HG03571 (cell line): ENCODE measurements at regions not wholly inside any gene's neighbourhood (a gene's known extent, or its start where the extent isn't known, plus 50 kb on each side); places are given as distances from the start of the nearest gene placed in this dataset.
"Not testable (repeated sequence)": the region's sequence is repeated elsewhere in the genome, so short reads cannot be mapped to it uniquely, and the experiment has no call there.

Experiments used
- ATAC-seq: cut with Tn5 transposase; IDR thresholded peaks from one replicate; pipeline ENCODE4 v1.9.1; 2021; ENCODE audit not compliant: unreplicated experiment

DNA sequence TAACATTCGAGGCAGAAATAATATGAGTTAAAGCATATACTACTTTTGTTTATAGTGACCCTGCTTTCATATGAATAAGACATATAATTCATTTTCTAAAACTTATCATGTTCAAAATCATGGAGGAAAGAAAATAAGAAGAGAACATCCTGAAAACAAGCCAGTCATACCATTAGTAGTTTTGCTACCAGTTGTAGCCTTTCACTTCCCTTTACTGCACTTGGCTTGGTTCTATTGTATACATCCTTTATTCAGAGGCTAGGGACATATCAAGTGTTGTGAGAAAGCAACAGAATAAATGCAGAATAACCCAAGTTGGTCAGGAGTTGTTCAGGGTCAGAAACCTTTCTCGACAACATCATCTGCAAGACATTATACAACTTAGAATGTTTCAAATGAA lies 598.7 kb downstream of the SOX5 start:
- no peak for ATAC-seq

DNA sequence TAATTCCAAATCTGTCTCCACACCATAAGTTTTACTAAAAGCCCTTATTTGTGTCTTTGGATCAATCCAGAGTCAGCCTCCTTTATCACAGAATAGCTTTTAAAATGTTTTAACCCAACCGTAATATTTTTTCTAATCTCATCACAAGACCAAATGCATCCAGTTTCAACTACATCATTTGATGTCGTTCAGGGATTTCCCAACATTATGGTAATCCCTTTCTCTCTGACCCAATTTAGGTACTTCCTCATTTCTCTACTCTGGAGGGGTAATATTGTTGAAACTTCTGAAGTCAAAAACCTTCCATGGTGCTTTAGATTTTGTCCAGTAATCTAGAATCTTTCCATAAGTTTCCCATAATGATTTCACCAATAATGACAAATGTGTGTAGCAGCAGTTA lies 596.8 kb downstream of the SOX5 start:
- ATAC-seq: no peak

DNA sequence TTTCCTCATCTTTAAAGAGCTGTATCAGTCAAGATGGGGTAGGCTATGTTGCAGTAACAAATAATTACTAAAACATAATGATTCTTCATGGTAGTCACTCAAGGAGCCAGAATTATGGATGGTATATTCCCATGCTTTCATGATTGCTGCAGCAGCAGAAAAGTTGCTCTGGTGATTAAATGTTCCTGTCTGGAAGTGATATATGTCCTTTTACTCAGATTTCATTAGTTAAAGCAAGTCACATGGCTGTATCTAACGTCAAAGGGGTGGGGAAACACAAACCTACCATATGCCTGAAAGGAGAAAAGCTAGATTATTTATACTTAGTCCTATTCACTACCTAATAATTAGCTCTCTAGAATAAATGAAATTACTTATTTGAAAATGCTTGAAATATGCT lies 594.7 kb downstream of the SOX5 start:
- ATAC-seq: no peak

DNA sequence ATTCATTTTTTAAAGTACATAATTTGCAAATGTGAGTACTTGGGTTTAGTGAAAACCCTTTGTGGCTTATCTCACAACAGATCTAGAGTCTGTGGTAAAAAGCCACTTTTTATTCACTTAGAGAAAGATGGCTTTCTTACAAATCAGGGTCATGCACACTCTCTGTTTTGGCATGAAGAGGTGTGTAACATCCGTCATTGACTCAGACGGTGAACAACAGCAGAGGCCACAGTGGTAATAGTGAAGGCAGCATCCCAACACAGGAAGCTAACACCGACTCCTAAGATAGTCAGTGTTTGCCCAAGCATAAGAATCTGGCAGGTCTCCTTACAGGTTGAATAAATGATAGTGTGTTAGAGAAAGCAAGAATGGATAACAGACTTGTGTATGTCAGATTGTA lies 593.0 kb downstream of the SOX5 start:
- no peak for ATAC-seq

DNA sequence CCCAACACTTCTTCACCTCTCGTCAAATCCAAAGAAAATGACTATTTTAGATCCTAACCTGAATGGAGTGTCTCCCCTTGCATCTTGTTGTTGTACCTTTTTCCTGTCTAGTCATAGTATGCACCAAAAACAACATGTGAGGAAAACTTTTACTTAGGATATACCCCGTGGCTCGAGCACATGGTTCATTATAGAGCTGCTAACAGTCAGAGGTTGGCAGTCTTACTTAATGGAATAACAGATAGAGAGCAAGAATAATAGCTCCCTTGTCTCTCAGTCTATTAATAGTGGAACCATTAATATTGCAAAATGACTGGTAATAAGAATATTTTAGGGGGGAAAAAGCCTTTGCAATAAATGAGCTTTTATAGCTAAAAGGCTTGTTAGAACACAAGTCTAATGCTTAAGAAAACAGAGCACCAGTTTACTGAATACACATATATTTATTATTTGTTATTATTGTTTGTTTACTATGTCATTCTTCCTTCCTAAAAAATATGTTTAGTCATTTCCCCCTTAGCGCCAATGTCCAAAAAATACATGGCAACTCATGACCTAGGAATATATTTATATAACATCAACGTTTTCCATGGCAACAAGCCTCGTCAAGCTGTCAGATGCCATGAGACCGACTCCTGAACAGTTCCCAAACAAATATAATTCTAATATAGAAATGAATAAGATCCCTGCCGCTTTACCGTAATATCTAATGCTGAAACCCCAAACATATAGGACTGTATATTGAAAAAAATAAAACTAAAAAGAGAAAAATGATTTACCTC lies 592.4 kb downstream of the SOX5 start:
- no peak for ATAC-seq

DNA sequence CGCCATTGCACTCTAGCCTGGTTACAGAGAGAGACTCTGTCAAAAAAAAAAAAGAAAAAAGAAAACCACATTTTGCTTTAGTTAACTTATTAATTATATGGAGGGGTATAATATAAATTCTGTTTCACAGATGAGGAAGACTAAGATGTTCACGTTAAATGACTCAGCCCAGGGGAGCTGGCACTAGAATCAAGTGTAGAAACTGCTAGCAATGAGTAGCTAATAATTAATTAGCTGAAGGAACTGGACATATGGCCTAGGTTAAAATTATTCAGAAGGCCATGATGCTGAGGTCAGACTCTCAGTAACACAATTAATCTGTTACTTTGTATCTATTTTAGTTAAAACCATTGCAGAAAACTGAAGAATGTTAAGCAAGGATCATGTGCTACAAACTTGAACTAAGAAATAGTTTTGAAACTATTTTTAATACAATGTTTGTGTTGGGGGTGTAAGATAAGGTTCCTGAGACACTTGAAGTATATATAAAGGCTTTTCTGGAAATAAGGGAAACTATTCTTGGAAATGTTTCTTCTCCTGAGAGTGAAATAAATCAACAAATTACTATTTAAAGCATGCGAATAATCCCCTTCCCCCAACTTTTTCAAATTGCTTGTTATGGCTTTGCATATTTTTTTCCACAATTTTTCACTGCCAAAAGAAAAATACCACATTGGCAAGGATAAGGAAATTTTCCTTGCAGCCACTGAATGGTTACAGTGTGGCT lies 589.3 kb downstream of the SOX5 start:
- no peak for ATAC-seq

DNA sequence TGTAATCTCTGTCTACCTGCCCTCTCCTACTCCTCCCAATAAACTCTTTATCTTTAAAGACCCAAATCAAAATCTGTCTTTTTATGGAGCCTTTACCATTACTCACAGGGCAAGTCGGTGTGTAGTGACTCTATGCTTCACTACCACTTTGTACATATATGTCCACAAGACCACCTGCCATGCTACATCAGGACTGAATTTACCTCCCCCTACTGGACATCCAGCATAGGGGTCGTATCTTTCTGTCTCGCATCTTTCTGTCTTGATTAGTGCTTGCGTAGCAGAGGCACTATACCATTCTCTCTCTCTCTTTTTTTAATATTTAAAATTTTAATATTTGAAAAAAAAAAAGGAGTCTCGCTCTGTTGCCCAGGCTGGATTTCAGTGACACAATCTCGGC lies 587.5 kb downstream of the SOX5 start:
- ATAC-seq: no peak

DNA sequence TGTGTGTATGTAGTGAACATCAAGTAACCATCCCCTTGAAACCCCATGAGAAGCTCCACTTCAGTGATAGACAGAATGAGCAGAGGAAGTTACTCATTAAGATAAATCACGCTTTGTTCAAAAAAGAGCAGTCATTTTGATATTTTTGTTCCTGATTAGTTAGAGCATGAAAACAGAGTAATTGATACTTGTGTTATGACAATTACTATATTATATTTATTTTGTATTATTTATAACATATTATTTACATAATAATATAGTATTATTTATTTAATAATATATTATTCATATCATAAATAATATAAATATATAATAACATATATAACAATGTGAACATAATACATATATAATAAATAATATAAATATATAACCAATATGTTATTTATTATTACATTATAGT lies 580.9 kb downstream of the SOX5 start:
- no peak for ATAC-seq

DNA sequence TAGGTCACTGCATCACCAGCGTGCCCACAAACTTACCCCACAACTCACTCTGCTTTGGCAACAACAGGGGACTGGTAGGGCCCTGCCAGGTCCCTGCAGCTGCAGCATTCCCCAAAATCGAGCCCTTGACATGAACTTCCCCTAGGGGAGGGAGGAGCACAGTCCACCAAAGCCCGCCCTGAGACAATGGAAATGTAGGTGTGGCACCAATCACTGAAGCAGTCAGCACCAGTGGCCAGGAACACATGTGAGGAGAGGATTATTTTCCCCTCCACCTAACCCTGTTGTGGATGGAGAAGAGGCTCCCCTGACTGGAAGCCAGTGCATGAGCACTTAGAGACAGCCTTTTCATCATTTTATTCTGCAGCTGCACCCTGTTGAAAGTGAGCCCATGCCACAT lies 573.8 kb downstream of the SOX5 start:
- no peak for ATAC-seq

DNA sequence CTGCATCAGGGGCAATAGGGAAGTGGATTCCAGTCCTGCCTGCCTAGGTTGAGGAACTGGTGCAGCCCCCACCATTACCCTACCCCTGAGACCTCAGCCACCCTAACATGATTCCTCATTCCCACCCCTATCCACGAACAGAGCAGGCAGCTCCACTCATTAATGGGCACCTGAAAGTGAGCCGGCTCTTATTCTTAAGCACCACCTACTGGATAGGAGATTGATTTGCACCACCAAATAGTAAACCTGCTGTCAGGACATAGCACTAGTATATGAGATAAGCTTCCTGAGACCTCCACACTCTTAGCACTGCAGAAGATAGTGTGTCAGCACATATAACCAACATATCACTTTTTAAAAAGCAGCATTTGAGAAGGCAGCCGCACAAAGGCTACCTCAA lies 573.2 kb downstream of the SOX5 start:
- ATAC-seq: no peak

DNA sequence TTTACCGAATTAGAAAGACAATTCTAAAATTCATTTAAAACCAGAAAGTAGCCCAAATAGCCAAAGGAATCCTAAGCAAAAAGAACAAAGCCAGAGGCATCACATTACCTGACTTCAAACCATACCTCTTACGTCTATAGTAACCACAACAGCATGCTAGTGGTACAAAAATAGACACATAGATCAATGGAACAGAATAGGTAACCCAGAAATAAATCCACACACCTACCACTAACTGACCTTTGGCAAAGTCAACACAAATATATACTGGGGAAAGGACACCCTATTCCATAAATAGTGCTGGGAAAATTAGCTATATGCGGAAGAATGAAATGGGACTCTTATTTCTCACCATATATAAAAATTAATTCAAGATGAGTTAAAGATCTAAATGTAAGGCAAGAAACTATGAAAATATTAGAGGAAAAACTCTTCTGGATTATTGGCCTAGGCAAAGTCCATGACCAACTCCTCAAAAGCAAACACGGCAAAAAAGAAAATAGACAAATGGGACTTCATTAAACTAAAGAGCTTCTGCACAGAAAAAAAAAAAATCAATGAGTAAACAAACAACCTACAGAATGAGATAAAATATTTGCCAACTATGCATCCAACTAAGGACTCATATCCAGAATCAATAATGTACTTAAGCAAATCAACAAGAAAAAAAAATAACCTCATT lies 568.9 kb downstream of the SOX5 start:
- no peak for ATAC-seq

DNA sequence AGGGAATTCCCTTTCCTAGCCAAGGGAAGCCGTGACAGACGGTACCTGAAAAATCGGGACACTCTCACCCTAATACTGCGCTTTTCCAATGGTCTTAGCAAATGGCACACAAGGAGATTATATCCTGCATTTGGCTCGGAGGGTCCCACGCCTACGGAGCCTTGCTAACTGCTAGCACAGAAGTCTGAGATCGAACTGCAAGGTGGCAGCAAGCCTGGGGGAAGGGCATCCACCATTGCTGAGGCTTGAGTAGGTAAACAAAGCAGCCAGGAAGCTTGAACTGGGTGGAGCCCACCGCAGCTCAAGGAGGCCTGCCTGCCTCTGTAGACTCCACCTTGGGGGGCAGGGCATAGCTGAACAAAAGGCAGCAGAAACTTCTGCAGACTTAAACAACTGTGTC lies 560.6 kb downstream of the SOX5 start:
- ATAC-seq: not testable (repeated sequence)

DNA sequence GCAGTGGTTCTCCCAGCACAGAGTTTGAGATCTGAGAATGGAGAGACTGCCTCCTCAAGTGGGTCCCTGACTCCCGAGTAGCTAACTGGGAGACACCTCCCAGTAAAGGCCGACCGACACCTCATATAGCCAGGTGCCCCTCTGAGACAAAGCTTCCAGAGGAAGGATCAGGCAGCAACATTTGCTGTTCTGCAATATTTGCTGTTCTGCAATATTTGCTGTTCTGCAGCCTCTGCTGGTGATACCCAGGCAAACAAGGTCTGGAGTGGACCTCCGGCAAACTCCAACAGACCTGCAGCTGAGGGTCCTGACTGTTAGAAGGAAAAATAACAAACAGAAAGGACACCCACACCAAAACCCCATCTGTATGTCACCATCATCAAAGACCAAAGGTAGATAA lies 560.2 kb downstream of the SOX5 start:
- not testable (repeated sequence) for ATAC-seq

DNA sequence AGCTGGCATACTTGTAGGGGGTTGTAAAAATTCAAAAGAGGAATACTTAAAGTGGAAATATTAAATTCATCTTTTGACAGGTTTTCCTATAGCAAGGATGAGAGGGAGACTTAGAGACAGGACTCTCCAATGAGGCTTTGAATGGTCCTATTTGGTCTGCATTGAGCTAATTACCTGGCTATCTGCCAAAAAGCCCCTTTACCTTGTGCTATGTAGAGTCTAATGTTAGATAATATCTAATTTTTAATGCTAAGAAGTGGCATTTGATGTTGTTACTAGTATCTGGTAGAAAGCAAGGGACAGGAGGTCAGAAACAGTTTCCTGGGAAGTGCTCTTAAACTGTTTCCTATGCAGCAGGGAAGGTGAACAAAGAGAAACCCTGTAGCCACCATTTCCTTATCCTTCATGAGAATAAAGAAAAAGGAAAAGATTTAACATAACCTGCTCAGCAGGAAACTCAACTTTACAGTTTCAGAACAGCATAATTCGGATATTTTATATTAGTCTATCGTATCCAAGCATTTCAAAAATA lies 550.0 kb downstream of the SOX5 start:
- no peak for ATAC-seq

DNA sequence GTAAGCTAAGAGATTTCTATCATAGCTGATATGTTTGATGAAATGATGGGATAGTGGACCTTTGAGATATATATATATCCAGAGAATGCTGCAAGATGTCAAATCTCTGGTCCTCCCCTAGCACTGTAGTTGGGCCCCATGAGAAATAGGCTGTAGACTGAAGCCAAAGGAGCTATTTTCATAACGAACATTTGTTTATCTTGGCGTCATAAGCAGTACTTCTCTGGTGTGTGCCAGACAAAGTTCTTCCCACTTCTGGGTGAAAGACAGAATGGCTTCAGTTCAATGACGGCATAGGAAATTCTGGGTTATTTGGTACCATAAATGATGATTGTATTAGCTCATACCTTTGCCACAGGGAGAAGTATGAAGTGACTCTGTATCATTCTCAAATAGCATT lies 534.3 kb downstream of the SOX5 start:
- no peak for ATAC-seq

DNA sequence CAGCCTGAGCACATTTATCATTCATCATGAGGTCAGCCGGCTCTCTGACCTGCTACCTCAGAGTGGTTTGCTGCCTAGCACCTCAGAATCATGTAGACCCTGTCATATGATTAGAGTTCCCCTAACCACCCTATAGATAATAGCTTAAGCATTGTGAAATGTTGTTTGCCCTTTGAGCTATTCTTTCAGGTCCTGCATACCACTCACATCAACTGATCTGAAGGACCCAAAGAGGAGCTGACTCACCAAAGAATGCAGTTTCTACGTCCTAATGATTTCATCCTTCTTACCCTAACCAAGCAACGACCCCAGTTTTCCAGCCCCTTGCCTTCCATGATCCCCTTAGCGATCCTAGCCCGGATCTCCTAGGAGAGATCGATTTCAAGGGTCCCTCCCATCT lies 527.9 kb downstream of the SOX5 start:
- no peak for ATAC-seq

DNA sequence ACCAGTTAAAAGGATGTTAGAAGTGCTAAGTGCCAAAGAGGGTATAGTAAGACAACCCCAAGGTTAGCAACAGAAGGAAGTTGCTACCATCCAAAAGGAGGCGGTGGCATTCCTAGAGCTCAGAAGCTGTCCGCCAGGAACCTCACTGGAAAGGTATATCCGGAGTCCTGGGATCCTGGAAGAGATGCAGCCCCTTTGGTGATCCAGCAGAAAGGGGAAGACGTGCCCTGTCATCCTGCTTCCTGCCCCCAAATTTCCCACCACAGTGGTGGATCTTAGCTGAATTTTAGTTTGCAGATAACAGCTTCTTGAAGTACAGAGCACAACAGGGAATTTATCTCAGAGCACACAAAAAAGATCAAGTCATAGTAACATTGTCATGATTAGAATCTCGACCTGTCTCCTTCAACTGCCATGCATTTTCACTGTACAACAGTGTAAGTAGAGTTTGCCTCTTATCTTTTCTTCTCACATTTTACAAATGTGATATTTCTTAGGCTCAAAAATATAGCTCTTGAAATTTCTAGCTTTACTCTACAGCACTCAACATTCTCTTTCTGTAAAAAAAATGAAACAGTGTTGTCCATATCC lies 526.3 kb downstream of the SOX5 start:
- no peak for ATAC-seq

DNA sequence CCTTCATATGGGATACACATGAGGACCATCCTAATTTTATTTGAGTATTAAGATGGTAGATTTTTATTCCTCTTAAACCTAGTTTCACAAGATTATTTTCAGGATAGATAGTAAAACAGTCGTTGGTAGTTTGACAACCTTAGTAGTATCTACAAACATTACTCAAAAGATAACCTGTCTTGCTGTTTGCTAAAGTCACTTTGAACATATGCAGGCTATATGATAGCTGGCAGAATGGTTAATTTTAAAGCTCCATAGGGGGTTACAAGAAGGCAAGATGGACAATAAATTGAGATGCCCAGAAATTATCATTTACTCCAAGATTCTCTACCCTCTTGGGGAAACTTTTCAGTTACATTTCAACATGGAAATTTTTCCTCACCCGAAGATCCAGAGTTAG lies 525.7 kb downstream of the SOX5 start:
- ATAC-seq: no peak

DNA sequence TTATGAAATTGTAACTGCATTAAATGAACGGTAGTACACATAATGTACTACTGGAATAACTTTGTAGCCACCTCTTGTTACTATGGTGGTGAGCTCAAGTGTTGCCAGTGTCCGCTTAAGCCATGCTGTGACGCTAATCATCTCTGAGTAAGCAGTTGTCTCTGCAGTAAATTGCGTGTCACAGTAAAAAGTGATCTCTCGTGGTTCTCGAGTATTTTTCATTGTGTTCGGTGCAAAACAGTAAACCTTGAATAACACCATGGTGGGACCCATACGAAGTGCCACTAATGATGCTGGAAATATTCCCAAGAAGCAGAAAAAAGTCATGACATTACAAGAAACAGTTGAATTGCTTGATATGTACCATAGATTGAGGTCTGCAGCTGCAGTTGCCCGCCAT lies 524.8 kb downstream of the SOX5 start:
- no peak for ATAC-seq

DNA sequence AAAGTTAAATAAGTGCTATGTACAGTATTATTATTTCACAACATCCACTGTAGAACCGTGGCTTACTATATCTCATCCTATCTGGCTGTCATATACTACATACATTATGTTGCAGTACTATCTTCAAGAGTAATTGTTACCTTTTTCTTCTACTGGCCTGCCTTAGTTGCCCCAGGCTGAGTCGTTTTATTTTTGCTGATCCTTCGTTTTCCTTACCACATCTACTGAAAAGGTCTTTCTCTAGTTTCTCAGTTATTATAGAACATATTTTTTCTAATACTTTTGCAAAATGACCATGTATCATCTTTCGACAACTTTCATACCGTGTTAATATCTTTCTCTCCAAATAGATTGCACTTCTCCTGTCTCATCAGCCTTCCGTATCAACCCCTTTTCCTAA lies 523.1 kb downstream of the SOX5 start:
- no peak for ATAC-seq

DNA sequence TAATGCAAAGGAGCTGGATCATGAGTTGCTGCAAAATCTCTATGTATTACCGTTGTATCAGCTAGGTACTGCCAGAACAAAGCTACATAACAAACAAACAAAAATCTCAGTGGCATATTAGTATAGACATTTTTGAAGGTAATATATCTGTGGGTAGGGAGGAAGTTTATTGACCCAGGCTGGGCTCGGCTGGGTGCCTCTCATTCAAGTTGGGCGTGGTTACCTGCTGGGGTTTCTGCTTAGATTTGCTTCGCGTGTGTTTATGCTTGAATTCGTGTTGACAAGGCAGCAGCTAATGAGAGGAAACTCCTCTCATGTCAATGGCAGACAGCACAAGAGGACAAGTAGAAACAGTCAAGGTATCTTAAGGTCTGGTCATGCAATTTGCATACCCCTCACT lies 520.7 kb downstream of the SOX5 start:
- ATAC-seq: no peak

DNA sequence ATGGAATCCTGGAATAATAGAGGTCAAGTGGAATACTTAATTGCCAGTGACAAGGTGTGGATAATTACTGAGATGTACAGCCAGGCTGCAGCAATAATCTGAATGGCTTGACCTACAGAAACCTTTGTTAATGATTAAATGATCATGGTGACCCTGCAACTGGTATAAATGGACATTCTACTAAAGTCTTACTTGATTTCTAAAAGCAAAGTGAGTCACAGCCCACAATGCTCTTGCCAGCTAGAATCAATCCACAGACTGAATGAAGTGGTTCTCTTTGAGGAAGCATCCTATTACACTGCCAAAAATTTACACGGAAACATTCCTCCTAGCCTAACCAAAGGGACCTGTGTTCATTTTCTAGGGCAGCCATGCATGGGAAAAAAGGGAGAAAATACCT lies 518.5 kb downstream of the SOX5 start:
- no peak for ATAC-seq
